HEK293 (cell line): ENCODE measurements at regions not wholly inside any gene's neighbourhood (a gene's known extent, or its start where the extent isn't known, plus 50 kb on each side); places are given as distances from the start of the nearest gene placed in this dataset.

Experiments
- BCL11A ChIP-seq: fragments of 450-650 bp; formaldehyde crosslinking; IDR thresholded peaks from 2 replicates; pipeline ENCODE4 v1.5.1; 2016; ENCODE audit warnings: low read depth, missing biosample characterization, missing genetic modification characterization
- CTCF ChIP-seq: fragments of 450-650 bp; formaldehyde crosslinking; IDR thresholded peaks from 2 replicates; pipeline ENCODE4 v1.5.1; 2016; ENCODE audit warnings: missing biosample characterization, missing genetic modification characterization
- ZBTB26 ChIP-seq: fragments of 450-650 bp; formaldehyde crosslinking; optimal IDR thresholded peaks from 2 replicates; pipeline ENCODE3; 2016; ENCODE audit warnings: missing biosample characterization, mild to moderate bottlenecking, missing genetic modification characterization
- ZBTB7A ChIP-seq: fragments of 450-650 bp; formaldehyde crosslinking; IDR thresholded peaks from 2 replicates; pipeline ENCODE4 v1.5.1; 2016; ENCODE audit warnings: low read depth, missing biosample characterization, missing genetic modification characterization
- ZNF658 ChIP-seq: fragments of 450-650 bp; formaldehyde crosslinking; IDR thresholded peaks from 2 replicates; pipeline ENCODE4; 2016; ENCODE audit warnings: missing biosample characterization, missing genetic modification characterization

- TF ChIP-seq ZBTB26 (tag by site-specific recombination): no peak
- no peak for TF ChIP-seq ZBTB7A (tag by site-specific recombination)
- no peak for TF ChIP-seq ZNF658 (tag by site-specific recombination)
- no peak for TF ChIP-seq CTCF (tag by site-specific recombination)
- no peak for TF ChIP-seq BCL11A (tag by site-specific recombination)
These were observed 252.6 kb downstream of the NPHP4 start for GRCh38 chr1:5739561-5740078.
